ENCODE measurements at regions not wholly inside any gene's neighbourhood (a gene's known extent, or its start where the extent isn't known, plus 50 kb on each side); places are given as distances from the start of the nearest gene placed in this dataset.

GRCh38 chr3:187999821-188000220 lies 154.1 kb upstream of the LPP start:
- ATAC-seq (peak; percentile 55), DNase-seq (ENCODE audit: low spot score) (no peak)
- Mint-ChIP-seq H3K9me3 (no peaks in the 10 kb centered on the region), H3K27ac (peak overlapping the region; percentile 30), H3K4me3 (no peak overlapping the region), H3K4me1 (peaks cover 58% of the 10 kb centered on the region), H3K36me3 (no peaks in the 10 kb centered on the region), H3K27me3 (ENCODE audit: low read depth) (peaks cover 9% of the 10 kb centered on the region; the same call in 1 of the 2 replicates)
- ChIA-PET CTCF (interaction anchor here (0.8 to 1.2 kb wide), 3 partner anchors 10 to 260 kb away, joined by 3 to 5 read pairs (median 4); no protein-coding TSS in a partner anchor), POLR2A (no interaction called here)
- no peak for TF ChIP-seq TEAD4 (CRISPR knock-in tag; IDR thresholded peaks at IDR 0.05)
- no peak for TF ChIP-seq STAT6 (CRISPR knock-in tag; conservative IDR thresholded peaks at IDR 0.05; ENCODE audit: low read depth)
- TF ChIP-seq IRF1 (CRISPR knock-in tag; IDR thresholded peaks at IDR 0.05): no peak
- TF ChIP-seq FOXJ3 (CRISPR knock-in tag; IDR thresholded peaks at IDR 0.05; ENCODE audit: borderline replicate concordance): no peak
- TF ChIP-seq ZNF232 (CRISPR knock-in tag; IDR thresholded peaks at IDR 0.05): no peak
- no peak for TF ChIP-seq USF2 (CRISPR knock-in tag; IDR thresholded peaks at IDR 0.05)
- no peak for TF ChIP-seq ATF3 (CRISPR knock-in tag; conservative IDR thresholded peaks at IDR 0.05)
- TF ChIP-seq ERG (CRISPR knock-in tag; IDR thresholded peaks at IDR 0.05): no peak
- no peak for TF ChIP-seq OVOL2 (CRISPR knock-in tag; IDR thresholded peaks at IDR 0.05; ENCODE audit: borderline replicate concordance)

- ATAC-seq (no peak; the same call in 1 of the 2 replicates), DNase-seq (ENCODE audit: low spot score) (no peak)
- H3K27ac Mint-ChIP-seq: no peak overlapping the region
- H3K4me3 Mint-ChIP-seq: no peak overlapping the region
- ChIA-PET POLR2A (no interaction called here), CTCF (interaction anchor here (0.8 to 1.2 kb wide), 4 partner anchors 11 to 404 kb away, joined by 3 to 5 read pairs (median 4); no protein-coding TSS in a partner anchor)
- TF ChIP-seq EMX1 (CRISPR knock-in tag; IDR thresholded peaks at IDR 0.05): no peak
- peaks cover 58% of the 10 kb centered on the region for H3K4me1 Mint-ChIP-seq
- peaks cover 9% of the 10 kb centered on the region; the same call in 1 of the 2 replicates for H3K27me3 Mint-ChIP-seq (ENCODE audit: low read depth)
- H3K9me3 Mint-ChIP-seq: no peaks in the 10 kb centered on the region
- no peaks in the 10 kb centered on the region for H3K36me3 Mint-ChIP-seq
These were observed 153.5 kb upstream of the LPP start for GRCh38 chr3:188000361-188000861.

GRCh38 chr3:188001093-188001492 lies 152.9 kb upstream of the LPP start:
- no peak for ATAC-seq
- no peaks in the 10 kb centered on the region for H3K36me3 Mint-ChIP-seq
- H3K9me3 Mint-ChIP-seq: no peaks in the 10 kb centered on the region
- peaks cover 9% of the 10 kb centered on the region; the same call in 1 of the 2 replicates for H3K27me3 Mint-ChIP-seq (ENCODE audit: low read depth)
- no peak for DNase-seq (ENCODE audit: low spot score)
- POLR2A ChIA-PET: no interaction called here
- no peak overlapping the region for H3K27ac Mint-ChIP-seq
- H3K4me3 Mint-ChIP-seq: no peak overlapping the region
- peaks cover 58% of the 10 kb centered on the region for H3K4me1 Mint-ChIP-seq
- CTCF ChIA-PET: interaction anchor here (1.0 kb wide), 1 partner anchor 403 kb away, joined by 3 read pairs; no protein-coding TSS in a partner anchor
- no peak for TF ChIP-seq IRF1 (CRISPR knock-in tag; IDR thresholded peaks at IDR 0.05)
- TF ChIP-seq ZBTB21 (CRISPR knock-in tag; IDR thresholded peaks at IDR 0.05; ENCODE audit: borderline replicate concordance): no peak
- TF ChIP-seq ZNF532 (CRISPR knock-in tag; IDR thresholded peaks at IDR 0.05; ENCODE audit: borderline replicate concordance): no peak
- TF ChIP-seq NFYB (CRISPR knock-in tag; conservative IDR thresholded peaks at IDR 0.05; ENCODE audit: low read depth): no peak
- TF ChIP-seq CBFB (CRISPR knock-in tag; IDR thresholded peaks at IDR 0.05; ENCODE audit: low read depth): no peak
- TF ChIP-seq OVOL2 (CRISPR knock-in tag; IDR thresholded peaks at IDR 0.05; ENCODE audit: borderline replicate concordance): no peak
- TF ChIP-seq PREB (CRISPR knock-in tag; IDR thresholded peaks at IDR 0.05; ENCODE audit: borderline replicate concordance): no peak
- no peak for TF ChIP-seq ZNF232 (CRISPR knock-in tag; IDR thresholded peaks at IDR 0.05)
- TF ChIP-seq SOX15 (CRISPR knock-in tag; IDR thresholded peaks at IDR 0.05): no peak
- TF ChIP-seq TEAD1 (CRISPR knock-in tag; IDR thresholded peaks at IDR 0.05): no peak
- no peak for TF ChIP-seq PRRX2 (CRISPR knock-in tag; IDR thresholded peaks at IDR 0.05)

All from WTC11 (cell line).